ENCODE measurements at regions not wholly inside any gene's neighbourhood (a gene's known extent, or its start where the extent isn't known, plus 50 kb on each side); places are given as distances from the start of the nearest gene placed in this dataset.

DNA sequence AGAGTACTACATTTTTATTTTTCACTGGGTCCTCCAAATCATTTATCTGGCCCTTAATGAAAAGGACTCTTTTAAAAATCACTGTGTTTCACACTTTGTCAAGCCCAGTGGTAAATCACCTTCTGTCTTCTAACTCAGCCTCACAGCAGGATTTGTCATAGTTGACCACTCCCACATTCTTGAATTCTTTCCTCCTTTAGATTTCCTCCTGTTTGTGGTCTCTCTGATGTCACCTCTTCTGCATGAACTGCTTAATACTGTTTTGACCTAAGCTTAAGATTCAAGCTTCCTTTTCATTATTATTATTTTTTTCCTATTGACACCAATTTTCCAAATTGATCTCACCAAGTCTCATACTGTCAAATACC lies 899.8 kb upstream of the MIR17HG start:
- no peak overlapping the region for H3K4me3 ChIP-seq (replicated peaks; ENCODE audit: insufficient read depth, low read length)
- no peak overlapping the region for H3K27ac ChIP-seq (replicated peaks)
- TF ChIP-seq, protein P1, sequence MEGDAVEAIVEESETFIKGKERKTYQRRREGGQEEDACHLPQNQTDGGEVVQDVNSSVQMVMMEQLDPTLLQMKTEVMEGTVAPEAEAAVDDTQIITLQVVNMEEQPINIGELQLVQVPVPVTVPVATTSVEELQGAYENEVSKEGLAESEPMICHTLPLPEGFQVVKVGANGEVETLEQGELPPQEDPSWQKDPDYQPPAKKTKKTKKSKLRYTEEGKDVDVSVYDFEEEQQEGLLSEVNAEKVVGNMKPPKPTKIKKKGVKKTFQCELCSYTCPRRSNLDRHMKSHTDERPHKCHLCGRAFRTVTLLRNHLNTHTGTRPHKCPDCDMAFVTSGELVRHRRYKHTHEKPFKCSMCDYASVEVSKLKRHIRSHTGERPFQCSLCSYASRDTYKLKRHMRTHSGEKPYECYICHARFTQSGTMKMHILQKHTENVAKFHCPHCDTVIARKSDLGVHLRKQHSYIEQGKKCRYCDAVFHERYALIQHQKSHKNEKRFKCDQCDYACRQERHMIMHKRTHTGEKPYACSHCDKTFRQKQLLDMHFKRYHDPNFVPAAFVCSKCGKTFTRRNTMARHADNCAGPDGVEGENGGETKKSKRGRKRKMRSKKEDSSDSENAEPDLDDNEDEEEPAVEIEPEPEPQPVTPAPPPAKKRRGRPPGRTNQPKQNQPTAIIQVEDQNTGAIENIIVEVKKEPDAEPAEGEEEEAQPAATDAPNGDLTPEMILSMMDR (IDR thresholded peaks at IDR 0.05; ENCODE audit: insufficient read depth, low read length) = no peak
- TF ChIP-seq SPI1 (IDR thresholded peaks at IDR 0.05; ENCODE audit: borderline replicate concordance, low read depth) = no peak
- TF ChIP-seq POLR2AphosphoS5 (IDR thresholded peaks at IDR 0.05; ENCODE audit: low read depth) = no peak
- no peak for TF ChIP-seq GABPA (IDR thresholded peaks at IDR 0.05; ENCODE audit: low read depth)
- TF ChIP-seq, protein P2, sequence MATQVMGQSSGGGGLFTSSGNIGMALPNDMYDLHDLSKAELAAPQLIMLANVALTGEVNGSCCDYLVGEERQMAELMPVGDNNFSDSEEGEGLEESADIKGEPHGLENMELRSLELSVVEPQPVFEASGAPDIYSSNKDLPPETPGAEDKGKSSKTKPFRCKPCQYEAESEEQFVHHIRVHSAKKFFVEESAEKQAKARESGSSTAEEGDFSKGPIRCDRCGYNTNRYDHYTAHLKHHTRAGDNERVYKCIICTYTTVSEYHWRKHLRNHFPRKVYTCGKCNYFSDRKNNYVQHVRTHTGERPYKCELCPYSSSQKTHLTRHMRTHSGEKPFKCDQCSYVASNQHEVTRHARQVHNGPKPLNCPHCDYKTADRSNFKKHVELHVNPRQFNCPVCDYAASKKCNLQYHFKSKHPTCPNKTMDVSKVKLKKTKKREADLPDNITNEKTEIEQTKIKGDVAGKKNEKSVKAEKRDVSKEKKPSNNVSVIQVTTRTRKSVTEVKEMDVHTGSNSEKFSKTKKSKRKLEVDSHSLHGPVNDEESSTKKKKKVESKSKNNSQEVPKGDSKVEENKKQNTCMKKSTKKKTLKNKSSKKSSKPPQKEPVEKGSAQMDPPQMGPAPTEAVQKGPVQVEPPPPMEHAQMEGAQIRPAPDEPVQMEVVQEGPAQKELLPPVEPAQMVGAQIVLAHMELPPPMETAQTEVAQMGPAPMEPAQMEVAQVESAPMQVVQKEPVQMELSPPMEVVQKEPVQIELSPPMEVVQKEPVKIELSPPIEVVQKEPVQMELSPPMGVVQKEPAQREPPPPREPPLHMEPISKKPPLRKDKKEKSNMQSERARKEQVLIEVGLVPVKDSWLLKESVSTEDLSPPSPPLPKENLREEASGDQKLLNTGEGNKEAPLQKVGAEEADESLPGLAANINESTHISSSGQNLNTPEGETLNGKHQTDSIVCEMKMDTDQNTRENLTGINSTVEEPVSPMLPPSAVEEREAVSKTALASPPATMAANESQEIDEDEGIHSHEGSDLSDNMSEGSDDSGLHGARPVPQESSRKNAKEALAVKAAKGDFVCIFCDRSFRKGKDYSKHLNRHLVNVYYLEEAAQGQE (IDR thresholded peaks at IDR 0.05; ENCODE audit: insufficient replicate concordance, low read depth) = no peak
- DNase-seq (ENCODE audit: low read depth in 1 of 2, low spot score in 1 of 2) = no peak
- no peaks in the 10 kb centered on the region for H3K27me3 ChIP-seq (ENCODE audit: insufficient read depth, poor library complexity, severe bottlenecking)

DNA sequence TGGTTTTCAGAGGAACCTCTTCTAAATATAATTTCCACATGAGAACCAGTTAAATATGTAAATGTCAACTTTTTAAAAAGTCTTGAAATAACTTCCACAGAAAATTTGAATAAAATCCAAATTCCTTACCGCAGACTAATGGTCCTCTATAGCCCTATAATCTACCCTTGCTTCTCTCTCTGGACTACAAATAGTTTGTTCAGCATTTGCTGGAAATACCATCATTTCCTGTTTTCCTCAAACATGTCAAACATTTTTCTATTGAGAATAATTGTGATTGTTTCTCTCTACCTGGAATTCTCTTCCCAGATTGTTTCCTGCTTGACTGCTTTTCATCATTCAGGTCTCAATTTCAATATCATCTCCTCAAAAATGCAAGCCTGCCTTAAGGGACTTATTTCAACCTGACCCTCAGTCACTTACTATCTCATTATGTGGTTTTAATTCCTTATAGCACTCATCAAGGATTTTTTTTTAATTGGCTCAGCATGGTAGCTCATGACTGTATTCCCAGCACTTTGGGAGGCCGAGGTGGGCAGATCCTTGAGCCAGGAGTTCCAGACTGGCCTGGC lies 898.9 kb upstream of the MIR17HG start:
- DNase-seq (ENCODE audit: low read depth in 1 of 2, low spot score in 1 of 2) = no peak
- H3K27ac ChIP-seq (replicated peaks) = no peak overlapping the region
- TF ChIP-seq GABPA (IDR thresholded peaks at IDR 0.05; ENCODE audit: low read depth) (no peak), POLR2AphosphoS5 (IDR thresholded peaks at IDR 0.05; ENCODE audit: low read depth) (no peak), SPI1 (IDR thresholded peaks at IDR 0.05; ENCODE audit: borderline replicate concordance, low read depth) (no peak)
- TF ChIP-seq, protein P2 (IDR thresholded peaks at IDR 0.05; ENCODE audit: insufficient replicate concordance, low read depth) = no peak
- TF ChIP-seq, protein P1 (IDR thresholded peaks at IDR 0.05; ENCODE audit: insufficient read depth, low read length) = no peak
- H3K27me3 ChIP-seq (ENCODE audit: insufficient read depth, poor library complexity, severe bottlenecking) = no peaks in the 10 kb centered on the region
- H3K4me3 ChIP-seq (replicated peaks; ENCODE audit: insufficient read depth, low read length) = no peak overlapping the region

DNA sequence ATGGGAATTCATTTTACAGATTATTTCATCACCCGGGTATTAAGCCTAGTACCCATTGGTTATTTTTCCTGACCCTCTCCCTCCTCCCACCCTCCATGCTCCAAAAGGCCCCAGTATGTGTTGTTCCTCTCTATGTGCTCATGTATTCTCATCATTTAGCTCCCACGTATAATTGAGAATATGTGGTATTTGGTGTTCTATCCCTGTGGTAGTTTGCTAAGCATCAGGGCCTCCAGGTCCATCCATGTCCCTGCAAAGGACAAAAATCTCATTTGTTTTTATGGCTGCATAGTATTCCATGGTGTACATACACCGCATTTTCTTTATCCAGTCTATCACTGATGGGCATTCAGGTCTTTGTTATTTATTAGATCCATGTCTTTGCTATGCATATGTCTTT lies 894.1 kb upstream of the MIR17HG start:
- H3K27me3 ChIP-seq (ENCODE audit: insufficient read depth, poor library complexity, severe bottlenecking) = no peaks in the 10 kb centered on the region
- DNase-seq (ENCODE audit: low read depth in 1 of 2, low spot score in 1 of 2) = no peak
- H3K27ac ChIP-seq (replicated peaks) = no peak overlapping the region
- no peak overlapping the region for H3K4me3 ChIP-seq (replicated peaks; ENCODE audit: insufficient read depth, low read length)
- TF ChIP-seq SPI1 (IDR thresholded peaks at IDR 0.05; ENCODE audit: borderline replicate concordance, low read depth) (no peak), POLR2AphosphoS5 (IDR thresholded peaks at IDR 0.05; ENCODE audit: low read depth) (no peak), GABPA (IDR thresholded peaks at IDR 0.05; ENCODE audit: low read depth) (no peak)
- TF ChIP-seq, protein P1 (IDR thresholded peaks at IDR 0.05; ENCODE audit: insufficient read depth, low read length) = no peak
- TF ChIP-seq, protein P2 (IDR thresholded peaks at IDR 0.05; ENCODE audit: insufficient replicate concordance, low read depth) = no peak
